NCI-H2227 treated with DMSO at 0.1 percent for 48 hours (cell line): ENCODE measurements at regions not wholly inside any gene's neighbourhood (a gene's known extent, or its start where the extent isn't known, plus 50 kb on each side); places are given as distances from the start of the nearest gene placed in this dataset.

Source experiments
- DNase-seq: peaks from one replicate; lab custom pipeline; 2025; lab: John Stamatoyannopoulos, UW

DNA sequence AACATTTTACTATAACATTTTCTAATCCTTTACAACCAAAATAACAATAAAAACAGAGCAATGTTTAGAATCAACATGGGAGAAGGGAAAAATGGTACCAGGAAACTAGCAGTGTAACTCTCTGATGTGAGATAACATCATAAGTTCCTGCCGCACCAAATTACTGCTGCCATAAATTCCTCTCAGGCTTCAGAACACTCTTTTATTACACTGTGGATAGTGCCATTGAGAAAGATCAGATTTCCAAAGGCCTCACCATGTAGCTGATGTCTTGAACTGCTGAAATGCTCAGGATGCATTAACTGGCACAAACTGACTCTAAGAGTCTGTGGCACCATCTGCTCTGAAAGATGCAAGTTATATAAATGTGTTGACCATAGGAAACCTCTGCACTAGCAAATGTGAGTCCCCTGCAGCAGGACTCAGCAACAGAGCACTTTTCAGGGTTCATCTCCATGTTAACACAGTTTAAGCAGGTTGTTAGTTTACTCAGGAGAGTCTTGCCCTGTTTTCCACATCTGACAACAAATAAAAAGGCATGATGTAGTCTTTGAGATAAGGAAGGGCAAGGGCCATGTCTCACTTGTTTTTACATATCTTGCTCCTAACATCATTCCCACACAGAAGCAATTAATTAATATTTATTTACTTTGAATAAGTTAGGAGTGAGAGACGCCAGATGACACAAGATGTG lies 218.1 kb downstream of the CETN3 start:
- DNase-seq, result no peak

DNA sequence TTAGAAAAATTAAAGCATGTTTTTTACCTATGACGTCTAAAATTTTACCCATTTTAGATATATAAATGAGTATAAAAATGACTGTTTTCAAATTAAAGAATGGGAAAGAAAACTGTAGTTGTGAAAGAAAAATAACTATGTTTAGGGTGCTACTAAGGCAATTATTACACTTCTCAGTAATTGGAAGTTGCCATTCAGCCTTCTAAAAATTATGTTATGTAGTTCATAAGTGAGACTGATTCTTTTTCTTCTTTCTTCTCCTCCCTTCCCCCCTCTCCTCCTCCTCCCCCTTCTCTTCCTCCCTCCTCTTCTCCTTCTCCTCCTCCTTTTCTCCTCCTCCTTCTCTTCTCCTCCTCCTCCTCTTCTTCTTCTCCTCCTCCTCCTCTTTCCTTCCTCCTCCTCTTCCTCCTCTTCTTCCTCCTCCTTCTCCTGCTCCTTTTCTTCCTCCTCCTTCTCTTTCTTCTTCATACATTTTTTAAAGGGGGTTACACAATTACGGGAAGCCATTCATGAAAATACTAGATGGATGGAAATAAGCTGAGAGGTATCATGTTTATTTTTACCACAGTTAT lies 223.6 kb downstream of the CETN3 start:
- no peak for DNase-seq

DNA sequence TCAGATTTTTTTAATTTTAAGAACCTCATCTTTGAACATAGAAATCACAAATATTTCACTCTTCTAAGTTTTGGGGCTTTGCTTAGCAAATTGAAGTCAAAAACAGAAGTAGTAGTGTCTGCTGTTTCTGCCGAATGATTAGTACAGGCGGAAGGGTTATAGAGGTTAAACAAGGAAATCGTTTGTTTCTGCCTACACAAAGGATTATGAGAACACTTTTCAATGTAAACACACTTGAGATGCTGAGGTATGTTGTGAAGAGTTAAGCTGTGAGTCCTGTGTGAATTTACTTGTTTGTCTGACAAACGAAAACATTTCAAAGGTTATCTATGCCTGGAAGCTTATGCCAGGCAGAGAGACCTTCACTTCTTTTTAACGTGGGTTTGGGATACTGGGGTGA lies 224.8 kb downstream of the CETN3 start:
- peak; percentile 12 for DNase-seq

DNA sequence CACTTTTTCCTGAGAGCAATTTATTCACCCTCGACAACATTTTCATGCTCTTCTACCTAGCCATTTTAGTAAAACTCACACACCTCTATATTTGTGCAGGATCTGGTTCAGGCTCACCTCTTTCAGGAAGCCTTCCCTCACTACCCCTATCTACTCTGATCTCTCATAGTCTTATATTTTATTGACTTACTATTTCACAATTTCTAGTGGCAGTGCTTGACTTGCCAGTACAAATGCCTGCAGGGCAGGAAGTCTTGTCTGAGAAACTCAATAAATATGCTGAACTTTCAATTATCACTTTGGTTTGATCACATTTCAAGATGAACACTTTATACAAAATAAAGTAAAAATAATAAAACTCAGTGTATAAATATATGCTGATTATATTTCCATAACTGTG lies 226.8 kb downstream of the CETN3 start:
- DNase-seq, result no peak

DNA sequence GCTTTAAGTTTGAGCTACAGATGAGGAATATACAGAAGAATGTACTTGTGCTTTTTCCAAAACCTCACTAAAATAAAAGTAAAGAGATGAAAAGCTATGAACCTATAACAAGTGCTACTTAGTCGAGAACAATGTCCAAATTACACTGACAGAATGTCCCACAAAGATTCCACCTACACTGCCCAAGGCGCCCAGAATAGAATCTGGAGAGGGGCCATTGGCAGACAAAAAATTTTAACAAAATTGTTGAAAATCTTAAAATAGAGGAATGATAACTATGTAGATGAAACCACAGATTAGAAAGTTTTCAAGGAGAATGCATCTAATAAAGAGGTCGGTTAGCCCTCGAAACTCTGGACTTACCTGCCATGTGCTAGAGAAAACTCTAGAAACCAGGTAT lies 235.3 kb downstream of the CETN3 start:
- DNase-seq, result no peak

DNA sequence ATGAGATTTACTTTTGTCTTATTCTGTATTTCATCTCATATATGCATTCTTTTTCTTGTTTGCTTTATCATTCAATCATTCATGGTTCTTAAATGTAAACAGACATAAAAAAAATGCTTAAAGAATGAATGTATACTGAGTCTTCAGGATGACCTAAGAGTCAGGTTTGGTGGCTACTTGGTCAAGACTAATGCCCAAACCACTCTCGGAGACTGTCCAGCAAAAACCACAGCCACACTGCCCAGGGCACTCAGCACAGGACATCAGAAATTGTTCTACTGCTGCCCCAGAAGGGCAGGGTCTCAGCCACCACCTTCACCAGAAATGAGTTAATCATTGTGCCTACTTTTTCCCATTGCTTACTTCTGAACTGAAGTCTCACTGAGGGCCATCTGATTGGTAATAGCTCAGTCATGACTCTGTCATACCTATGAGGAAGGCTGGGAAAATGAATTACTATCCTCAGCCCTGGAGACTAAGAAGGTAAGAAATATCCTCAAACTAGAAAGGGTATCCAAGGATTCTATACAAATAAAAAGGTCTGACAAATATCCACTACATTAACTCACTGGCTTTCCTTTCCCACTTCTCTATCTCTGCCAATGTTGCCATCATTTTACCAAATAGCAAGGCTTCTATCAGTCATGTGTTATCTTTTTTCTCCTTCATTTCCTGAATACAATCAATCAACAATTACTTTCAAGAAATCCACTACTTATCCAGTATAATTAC lies 236.1 kb downstream of the CETN3 start:
- no peak for DNase-seq

DNA sequence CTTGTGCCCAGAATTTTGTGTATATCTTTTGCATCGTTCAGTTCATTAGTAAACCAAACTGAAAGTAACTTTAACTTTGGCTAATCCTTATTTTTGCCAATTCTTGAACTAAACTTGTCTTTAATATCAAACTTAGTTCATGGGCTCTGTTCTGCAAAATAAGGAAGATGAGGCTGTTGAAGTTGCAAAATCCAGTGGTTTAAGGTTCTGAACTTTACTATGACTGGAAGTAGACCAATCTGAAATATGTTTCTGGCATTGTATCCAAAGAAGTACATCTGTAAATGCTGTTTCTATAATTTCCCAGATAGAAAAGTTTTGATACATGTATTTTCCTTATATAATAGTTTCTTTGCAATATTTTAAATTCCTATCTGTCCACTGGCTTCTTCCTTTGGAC lies 238.1 kb downstream of the CETN3 start:
- no peak for DNase-seq

DNA sequence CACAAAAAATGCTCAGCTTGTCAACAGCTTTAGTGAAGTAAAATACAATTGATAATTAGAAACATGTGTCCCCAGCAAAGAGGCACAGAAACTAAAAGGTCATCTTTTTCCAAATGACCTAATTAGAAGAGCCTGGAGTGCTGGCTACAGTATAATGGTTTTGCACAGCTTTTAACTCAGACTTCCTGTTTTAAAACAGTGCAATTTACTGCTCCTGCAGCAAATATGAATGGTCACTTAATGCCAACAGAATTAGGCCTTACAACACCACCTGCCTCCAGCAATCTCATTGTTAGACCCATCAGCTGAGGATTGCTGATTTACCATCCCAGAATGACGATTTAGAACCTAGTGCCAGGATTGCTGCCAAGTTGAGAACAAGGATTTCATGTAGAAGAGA lies 239.3 kb downstream of the CETN3 start:
- no peak for DNase-seq

DNA sequence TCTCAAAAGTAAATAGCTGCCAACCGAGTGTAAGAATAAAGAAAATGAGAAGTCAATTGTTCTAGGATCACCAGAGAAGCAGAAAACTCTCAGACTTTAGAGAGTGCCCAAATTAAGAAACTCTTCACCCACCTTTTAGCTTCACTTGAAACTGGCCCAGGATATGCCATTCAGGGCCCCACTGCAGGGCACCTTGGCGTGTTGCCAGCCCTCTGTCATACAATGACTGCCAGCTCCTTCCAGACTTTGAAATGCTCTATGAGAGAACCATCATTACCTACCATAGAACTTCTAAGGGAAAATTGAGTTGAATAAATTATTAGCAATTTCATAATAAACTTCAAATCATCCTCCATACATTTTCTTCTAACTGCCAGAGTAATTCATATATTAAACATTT lies 240.5 kb downstream of the CETN3 start:
- peak; percentile 49 for DNase-seq

DNA sequence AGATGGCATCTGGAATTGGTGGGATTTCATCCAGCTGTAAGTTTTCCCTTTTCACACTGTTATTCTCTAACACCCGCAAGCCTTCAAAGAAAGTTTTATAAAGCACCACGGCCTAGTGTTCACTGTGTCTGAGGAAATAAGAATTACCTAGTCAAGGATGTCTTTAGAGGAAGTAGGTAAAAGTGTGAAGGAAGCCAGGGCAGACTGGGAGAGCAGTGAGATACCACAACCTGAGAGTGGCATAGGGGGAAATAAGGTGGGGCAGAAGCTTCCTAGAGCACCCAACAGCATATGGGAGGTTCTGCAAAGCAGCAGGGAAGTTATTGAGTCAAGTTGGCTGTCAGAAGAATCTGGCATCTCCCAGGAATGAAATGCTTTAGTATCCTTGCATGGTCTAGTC lies 241.2 kb downstream of the CETN3 start:
- DNase-seq, result no peak

DNA sequence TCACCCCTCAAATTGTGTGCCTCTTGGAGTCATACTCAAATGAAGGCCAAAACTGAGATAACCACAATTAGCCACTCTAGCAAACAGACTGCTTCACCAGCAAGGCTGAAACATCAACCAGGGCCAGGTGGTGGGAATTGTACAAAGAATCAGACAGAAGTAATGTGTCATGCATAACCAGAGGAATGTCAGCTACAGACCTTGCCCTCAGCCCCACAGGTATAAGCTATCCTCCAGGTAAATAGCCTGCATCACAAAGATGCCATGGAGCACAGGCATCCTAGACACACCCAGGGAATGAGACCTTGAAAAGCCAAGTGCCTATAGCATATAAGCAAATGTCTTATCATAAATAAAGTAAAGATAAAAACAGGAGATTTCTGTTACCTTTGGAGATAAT lies 242.7 kb downstream of the CETN3 start:
- DNase-seq, result no peak

DNA sequence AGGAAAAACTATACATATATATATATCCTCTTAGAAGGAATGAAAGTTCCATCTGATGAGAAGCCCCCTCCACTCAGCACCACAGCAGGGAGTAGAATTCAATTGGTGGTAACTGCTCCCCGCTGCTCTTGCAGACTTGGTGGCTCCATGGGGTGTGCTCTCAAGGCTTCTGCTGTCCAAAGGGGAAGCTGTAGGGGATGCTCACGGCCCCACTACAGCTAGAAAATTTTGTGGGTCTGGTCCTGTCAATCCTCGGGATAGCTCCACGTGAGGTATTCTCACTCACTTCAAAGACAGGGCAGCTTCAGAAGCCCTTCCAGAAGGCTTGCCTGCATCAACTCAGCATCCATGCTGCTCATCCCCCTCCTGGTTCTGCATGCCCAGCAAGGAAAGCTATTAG lies 247.2 kb downstream of the CETN3 start:
- no peak for DNase-seq

DNA sequence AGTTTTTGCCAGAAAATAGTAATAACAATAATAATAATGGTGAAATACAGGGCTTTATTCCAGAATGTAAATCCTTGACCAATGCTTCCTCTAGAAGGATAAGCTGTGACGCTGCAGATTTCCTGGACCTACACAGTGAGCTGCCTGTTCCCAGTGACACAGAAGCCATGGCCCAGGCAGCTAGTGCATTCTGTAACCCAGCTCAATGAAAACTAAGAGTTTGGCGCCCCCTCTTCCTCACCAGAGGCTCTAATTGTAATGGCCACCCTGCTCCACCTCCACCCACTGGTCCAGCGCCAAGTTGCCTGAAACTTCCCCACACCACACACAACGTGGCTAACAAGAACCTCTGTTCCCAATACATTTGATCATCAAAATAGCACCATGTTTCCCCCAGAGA lies 248.1 kb downstream of the CETN3 start:
- no peak for DNase-seq

DNA sequence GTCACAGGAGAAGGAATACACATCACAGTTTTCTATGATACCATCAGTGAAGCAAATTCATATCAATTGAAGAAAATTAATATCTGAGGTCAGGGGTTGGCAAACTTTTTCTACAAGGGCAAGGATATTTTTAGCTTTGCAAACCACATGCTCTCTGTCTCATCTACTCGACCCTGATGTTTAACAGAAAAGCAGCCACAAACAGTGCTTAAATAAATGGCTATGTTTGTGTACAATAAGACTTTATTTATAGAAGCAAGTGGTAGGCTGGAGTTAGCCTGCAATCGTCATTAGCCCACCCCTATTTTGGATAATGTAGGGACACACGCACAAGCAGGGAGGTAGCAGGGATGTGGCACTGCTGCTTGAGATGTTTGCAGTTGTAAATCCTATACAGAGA lies 251.4 kb downstream of the CETN3 start:
- DNase-seq, result no peak

DNA sequence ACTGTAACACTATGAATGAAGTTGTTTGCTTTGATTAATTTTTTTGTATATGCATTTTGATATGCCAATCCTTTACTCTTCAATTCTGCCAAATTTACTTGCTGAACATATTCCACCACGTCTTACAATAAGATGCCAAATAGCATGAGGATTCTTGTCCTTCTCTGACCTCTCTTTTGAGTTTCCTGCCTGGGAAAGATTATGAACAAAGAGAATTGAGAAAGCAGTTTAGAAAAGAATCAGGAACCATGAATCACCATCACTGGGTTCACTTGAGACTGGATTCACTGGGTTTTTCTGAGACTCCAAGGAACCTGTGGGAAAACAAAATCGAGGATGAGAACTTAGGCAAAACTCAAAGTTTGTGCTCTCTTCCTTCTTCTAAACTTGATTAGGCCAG lies 256.5 kb downstream of the CETN3 start:
- DNase-seq, result no peak

DNA sequence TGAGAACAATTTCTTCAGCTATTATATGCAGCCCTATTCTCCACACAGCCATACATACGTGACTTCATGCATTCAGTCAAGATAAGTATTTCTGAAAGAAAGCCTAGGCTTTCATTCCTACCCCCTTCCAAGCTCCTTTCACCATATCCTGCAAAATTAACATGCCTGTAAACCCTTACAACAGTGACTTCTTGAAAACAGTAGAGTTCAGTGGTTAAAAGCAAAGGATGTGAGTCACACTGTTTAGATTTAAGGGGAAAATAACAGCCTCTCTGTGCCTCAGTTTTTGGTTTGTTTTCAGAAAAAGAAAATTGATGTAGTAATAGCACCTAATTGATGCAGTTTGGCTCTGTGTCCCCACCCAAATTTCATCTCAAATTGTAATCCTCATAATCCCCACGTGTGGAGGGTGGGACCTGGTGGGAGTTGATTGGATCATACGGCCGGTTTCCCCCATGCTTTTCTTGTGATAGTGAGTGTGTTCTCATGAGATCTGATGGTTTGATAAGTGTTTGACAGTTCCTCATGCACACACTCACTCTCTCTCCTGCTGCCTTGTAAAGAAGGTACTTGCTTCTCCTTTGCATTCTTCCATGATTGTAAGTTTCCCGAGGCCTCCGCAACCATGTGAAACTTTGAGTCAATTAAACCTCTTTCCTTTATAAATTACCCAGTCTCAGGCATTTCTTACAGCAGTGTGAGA lies 264.8 kb downstream of the CETN3 start:
- no peak for DNase-seq

DNA sequence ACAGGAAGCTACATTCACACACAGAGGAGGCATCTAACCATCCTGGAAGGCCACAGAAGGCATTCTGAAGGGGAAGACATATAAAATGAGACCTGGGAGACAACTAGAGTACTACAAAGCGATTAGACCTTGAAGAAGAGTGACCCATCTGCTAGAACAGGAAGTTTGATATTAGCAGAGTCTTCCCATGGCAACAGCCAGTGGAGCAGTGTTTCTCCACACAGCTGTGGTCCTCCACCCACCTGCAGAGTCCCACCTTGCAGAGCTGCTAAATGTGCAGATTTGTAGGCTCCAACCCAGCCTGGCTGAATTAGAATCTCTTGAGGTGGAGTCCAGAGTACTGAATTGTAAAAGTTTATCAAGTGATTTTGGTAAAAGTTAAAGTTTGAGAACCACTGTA lies 267.0 kb downstream of the CETN3 start:
- DNase-seq, result no peak

DNA sequence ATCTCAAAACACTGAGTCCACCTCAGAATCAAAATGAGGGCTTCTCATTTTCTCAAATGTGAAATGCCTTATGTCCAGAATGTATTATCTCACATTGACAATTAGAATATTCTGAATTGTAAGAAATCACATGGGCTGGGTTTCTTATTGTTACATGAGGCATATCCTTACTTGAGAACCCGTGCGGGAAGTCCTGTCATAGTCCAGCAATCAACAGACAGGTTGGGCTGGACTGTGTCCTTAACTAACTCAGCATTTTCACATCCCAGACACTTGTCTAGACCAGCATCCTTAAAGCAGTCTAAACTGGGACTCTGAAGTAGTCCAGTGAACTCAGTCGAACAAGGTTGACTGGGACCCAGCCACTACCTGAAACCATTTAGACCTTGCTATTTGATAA lies 267.6 kb downstream of the CETN3 start:
- no peak for DNase-seq

DNA sequence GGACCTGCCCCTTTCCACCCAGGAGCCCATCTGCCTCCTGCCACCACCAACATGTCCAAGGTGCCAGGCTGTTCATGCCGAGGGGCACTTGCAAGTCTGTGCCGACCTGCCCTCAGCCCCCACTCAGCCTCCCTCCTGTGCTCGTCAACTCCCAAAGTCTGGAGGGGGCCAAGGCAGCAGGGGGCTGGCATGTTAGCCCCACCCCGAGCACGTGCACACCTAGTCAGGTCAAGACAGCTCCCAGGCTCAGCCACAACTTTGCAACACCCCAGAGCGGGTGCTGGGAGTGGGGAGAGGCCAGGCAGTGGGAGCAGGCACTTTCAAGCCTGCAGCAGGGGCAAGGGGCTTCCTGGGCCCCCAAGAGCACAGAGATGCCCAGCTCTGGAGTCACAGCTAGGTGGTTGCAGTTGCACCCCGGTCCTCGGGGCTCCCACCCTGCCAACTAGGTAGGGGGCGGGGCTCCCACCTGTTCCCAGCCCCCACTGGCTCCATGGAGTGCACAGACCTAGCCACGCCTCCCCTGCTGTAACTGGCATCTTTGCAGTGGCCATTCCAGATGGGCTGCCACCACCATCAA lies 272.5 kb downstream of the CETN3 start:
- DNase-seq, result no peak

DNA sequence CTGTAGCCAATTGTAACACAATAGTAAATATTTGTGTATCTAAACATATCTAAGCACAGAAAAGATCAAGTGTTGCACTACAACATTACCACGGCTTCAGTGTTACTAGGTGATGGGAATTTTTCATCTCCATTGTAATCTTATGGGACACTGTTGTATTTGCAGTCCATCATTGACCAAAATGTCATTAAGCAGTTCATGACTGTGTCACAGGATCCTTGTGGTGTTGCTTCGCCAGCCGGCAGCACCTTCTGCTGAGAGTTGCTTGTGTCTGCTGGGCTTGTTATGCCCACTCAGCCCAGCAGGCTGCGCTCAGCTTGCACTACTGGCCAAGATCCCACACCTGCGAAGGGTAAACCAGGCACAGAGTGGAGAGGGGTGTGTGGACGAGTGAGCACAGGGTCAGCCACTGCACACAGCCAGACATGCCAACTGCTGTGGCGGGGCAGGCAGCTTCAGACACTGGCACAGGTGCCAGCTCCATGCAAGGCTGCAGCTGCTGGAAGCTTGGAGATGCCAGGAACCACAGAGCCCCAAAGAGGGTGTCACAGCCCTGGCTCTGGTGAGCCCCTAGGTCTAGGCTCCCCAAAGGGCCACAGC lies 273.7 kb downstream of the CETN3 start:
- no peak for DNase-seq

DNA sequence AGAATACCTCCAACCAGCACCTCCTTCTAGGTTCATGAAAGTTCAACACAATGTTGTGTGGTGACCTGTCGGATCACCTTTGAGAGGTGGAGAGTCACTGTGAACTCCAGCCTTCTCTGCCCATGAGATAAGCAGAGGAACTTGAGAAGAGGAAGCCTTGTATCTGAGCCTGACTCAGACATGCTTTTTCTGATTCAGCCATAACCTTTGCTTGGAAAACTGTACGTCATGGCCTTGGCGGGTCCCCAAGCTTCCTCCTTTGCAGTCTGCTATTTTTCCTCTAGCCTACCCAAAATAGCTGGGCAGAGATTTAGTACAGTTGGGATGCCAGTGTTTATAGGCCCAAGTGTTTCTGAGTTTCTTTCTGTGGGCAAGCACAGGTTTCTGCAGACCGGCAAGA lies 274.7 kb downstream of the CETN3 start:
- no peak for DNase-seq

DNA sequence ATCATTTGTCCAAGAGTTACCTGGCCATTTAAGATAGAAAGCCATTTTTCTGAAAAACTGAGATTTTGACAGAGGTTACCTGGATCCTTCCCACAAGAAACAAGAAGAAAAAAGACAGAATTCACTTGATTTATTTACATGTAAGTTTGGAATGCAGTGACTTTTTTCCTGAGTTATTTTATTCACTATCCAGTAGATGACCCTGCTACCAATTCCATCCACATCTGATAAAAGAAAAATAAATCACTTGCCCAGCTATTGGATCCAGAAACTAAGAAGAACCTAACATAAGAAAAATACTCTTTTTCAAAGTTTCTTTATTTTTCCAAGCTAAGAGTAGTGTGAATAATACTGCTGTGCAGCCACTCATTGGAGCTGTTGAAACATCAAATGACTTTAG lies 275.2 kb downstream of the CETN3 start:
- no peak for DNase-seq
